ENCODE measurements at regions not wholly inside any gene's neighbourhood (a gene's known extent, or its start where the extent isn't known, plus 50 kb on each side); places are given as distances from the start of the nearest gene placed in this dataset.

DNA sequence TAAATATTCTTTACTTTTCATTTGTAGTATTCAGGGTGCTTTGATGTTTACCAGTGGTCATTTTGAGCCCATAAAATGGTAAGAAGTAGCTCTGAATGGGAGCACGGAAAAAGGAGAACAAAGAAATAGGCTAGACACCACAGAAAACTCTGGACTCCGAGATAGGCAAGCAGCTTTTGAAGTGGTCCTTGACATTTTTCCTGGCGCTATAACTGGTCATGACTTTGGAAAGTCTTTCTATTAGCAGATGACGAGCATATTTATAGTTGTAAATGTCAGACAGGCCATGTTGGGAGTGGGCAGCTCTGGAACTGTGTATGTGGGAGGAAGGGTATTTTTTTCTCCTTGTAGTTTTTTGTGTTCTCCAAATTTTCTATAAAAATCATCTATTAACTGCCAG, 126.1 kb upstream of the POC5 start:
- H3K4me1 Mint-ChIP-seq (ENCODE audit: low read depth, unreplicated experiment): no peaks in the 10 kb centered on the region
- H3K27me3 Mint-ChIP-seq (ENCODE audit: unreplicated experiment): peaks cover 37% of the 10 kb centered on the region
- DNase-seq: no peak
- no peak for TF ChIP-seq CTCF (IDR thresholded peaks at IDR 0.05; ENCODE audit: unreplicated experiment)
- no peak overlapping the region for H3K4me3 Mint-ChIP-seq (ENCODE audit: low read depth, unreplicated experiment)
- intact Hi-C loops (cut with micrococcal nuclease; ENCODE audit: unreplicated experiment): no loop called here
- no peaks in the 10 kb centered on the region for H3K36me3 Mint-ChIP-seq (ENCODE audit: insufficient read depth, unreplicated experiment)
- H3K27ac Mint-ChIP-seq (ENCODE audit: unreplicated experiment): no peak overlapping the region
- H3K9me3 Mint-ChIP-seq (ENCODE audit: low read depth, unreplicated experiment): no peaks in the 10 kb centered on the region
- CTCF ChIA-PET: no interaction called here
- BruUV-seq (replicated peaks): no TSS peak

- no peak for DNase-seq
- intact Hi-C loops (cut with micrococcal nuclease; ENCODE audit: unreplicated experiment): no loop called here
- H3K36me3 Mint-ChIP-seq (ENCODE audit: insufficient read depth, unreplicated experiment): no peaks in the 10 kb centered on the region
- H3K27ac Mint-ChIP-seq (ENCODE audit: unreplicated experiment): no peak overlapping the region
- no peaks in the 10 kb centered on the region for H3K9me3 Mint-ChIP-seq (ENCODE audit: low read depth, unreplicated experiment)
- BruUV-seq (replicated peaks): no TSS peak
- H3K4me3 Mint-ChIP-seq (ENCODE audit: low read depth, unreplicated experiment): no peak overlapping the region
- H3K27me3 Mint-ChIP-seq (ENCODE audit: unreplicated experiment): no peaks in the 10 kb centered on the region
- CTCF ChIA-PET: no interaction called here
- H3K4me1 Mint-ChIP-seq (ENCODE audit: low read depth, unreplicated experiment): no peaks in the 10 kb centered on the region
- no peak for TF ChIP-seq CTCF (IDR thresholded peaks at IDR 0.05; ENCODE audit: unreplicated experiment)
These were observed 122.3 kb upstream of the POC5 start for GRCh38 chr5:75839547-75839946.

DNA sequence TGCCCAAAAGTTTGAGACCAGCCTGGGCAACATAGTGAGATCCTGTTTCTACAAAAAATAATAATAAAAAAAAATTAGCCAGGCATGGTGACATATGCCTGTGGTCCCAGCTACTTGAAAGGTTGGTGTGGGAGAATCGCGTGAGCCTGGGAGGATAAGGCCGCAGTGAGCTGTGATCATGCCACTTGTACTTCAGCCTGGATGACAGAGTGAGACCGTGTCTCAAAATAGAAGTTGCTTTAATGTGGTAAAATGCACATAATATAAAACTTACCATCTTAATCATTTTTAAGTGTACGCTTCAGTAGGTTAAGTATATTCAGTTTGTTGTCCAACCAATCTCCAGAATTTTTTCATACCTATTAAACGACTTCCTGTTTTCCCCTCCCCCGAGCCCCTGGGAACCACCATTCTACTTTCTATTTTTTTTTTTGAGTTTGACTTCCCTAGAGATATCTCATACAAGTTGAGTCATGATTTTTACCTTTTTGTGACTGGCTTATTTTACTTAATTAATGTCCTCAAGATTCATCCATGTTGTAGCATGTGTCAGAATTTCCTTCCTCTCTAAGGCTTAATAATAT, 120.1 kb upstream of the POC5 start:
- TF ChIP-seq CTCF (IDR thresholded peaks at IDR 0.05; ENCODE audit: unreplicated experiment): no peak
- Mint-ChIP-seq H3K9me3 (ENCODE audit: low read depth, unreplicated experiment) (no peaks in the 10 kb centered on the region), H3K27me3 (ENCODE audit: unreplicated experiment) (peaks cover 15% of the 10 kb centered on the region), H3K27ac (ENCODE audit: unreplicated experiment) (no peak overlapping the region), H3K4me3 (ENCODE audit: low read depth, unreplicated experiment) (no peak overlapping the region), H3K36me3 (ENCODE audit: insufficient read depth, unreplicated experiment) (no peaks in the 10 kb centered on the region), H3K4me1 (ENCODE audit: low read depth, unreplicated experiment) (no peaks in the 10 kb centered on the region)
- intact Hi-C loops (cut with micrococcal nuclease; ENCODE audit: unreplicated experiment): no loop called here
- CTCF ChIA-PET: interaction anchor here (0.6 kb wide), 1 partner anchor 12 kb away, joined by 3 read pairs; no protein-coding TSS in a partner anchor
- no TSS peak for BruUV-seq (replicated peaks)
- no peak for DNase-seq

GRCh38 chr5:75831561-75831960, 114.3 kb upstream of the POC5 start:
- TF ChIP-seq CTCF (IDR thresholded peaks at IDR 0.05; ENCODE audit: unreplicated experiment): no peak
- no peaks in the 10 kb centered on the region for H3K4me1 Mint-ChIP-seq (ENCODE audit: low read depth, unreplicated experiment)
- H3K36me3 Mint-ChIP-seq (ENCODE audit: insufficient read depth, unreplicated experiment): no peaks in the 10 kb centered on the region
- H3K27me3 Mint-ChIP-seq (ENCODE audit: unreplicated experiment): peaks cover 59% of the 10 kb centered on the region
- intact Hi-C loops (cut with micrococcal nuclease; ENCODE audit: unreplicated experiment): no loop called here
- no peak overlapping the region for H3K27ac Mint-ChIP-seq (ENCODE audit: unreplicated experiment)
- no peaks in the 10 kb centered on the region for H3K9me3 Mint-ChIP-seq (ENCODE audit: low read depth, unreplicated experiment)
- H3K4me3 Mint-ChIP-seq (ENCODE audit: low read depth, unreplicated experiment): no peak overlapping the region
- CTCF ChIA-PET: no interaction called here
- no peak for DNase-seq
- no TSS peak for BruUV-seq (replicated peaks)
